ENCODE measurements at regions not wholly inside any gene's neighbourhood (a gene's known extent, or its start where the extent isn't known, plus 50 kb on each side); places are given as distances from the start of the nearest gene placed in this dataset.

DNA sequence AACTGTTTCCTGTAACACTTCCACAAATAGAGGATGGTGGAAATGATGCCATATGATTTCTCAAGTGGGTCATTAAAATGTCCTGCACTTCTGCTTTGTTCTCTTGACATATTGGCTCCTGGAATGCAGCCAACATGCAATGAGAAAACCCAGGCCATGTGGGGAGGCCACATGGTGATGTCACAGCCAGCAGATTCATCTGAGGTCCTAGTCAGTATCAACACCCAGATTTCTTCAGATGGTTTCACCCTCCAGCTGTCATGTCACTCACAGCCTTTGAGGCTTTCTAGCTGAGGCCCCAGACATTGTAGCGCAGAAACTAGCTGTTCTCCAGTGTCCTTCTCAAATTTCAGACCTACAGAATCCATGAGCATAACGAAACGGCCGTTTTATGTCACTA lies 102.3 kb upstream of the NUPR2 start:
- TF ChIP-seq CTCF (conservative IDR thresholded peaks at IDR 0.05 in 1 of 2, IDR thresholded peaks at IDR 0.05 in 1 of 2; ENCODE audit: extremely low read depth in 1 of 2, insufficient read depth in 1 of 2, low read depth in 1 of 2, low read length in 2 of 2): no peak
- TF ChIP-seq EZH2 (IDR thresholded peaks at IDR 0.05; ENCODE audit: borderline replicate concordance, low read length): no peak
